HL-60 (cell line): ENCODE measurements at regions not wholly inside any gene's neighbourhood (a gene's known extent, or its start where the extent isn't known, plus 50 kb on each side); places are given as distances from the start of the nearest gene placed in this dataset.

Source experiments
- CTCF ChIP-seq: IDR thresholded peaks from one replicate; pipeline ENCODE4 v1.5.1; 2011; ENCODE audit warnings: low read length, control low read depth, inconsistent platforms; ENCODE audit not compliant: insufficient read depth
- GABPA ChIP-seq: IDR thresholded peaks from 2 replicates; pipeline ENCODE4 v1.6.1; 2012; ENCODE audit warnings: low read depth
- POLR2AphosphoS5 ChIP-seq: IDR thresholded peaks from 2 replicates; pipeline ENCODE4 v1.6.1; 2012; ENCODE audit warnings: low read depth
- REST ChIP-seq: IDR thresholded peaks from 2 replicates; pipeline ENCODE4 v1.6.1; 2012; ENCODE audit warnings: low read depth; ENCODE audit not compliant: insufficient replicate concordance

- TF ChIP-seq POLR2AphosphoS5 = no peak
- TF ChIP-seq CTCF = no peak
- no peak for TF ChIP-seq REST
- TF ChIP-seq GABPA = no peak
Observed at GRCh38 chr13:53415135-53415534, 386.5 kb downstream of the OLFM4 start.
